Neural cell (in vitro differentiated cells): ENCODE measurements at regions not wholly inside any gene's neighbourhood (a gene's known extent, or its start where the extent isn't known, plus 50 kb on each side); places are given as distances from the start of the nearest gene placed in this dataset.
"Not testable (repeated sequence)": the region's sequence is repeated elsewhere in the genome, so short reads cannot be mapped to it uniquely, and the experiment has no call there.

Experiments
- H2AFZ ChIP-seq: fragments of 200-600, 300-800 bp; sonication (generic), shearing (Covaris generic); 2 replicates; pipeline ENCODE4 v1.6.0; 2014; ENCODE audit warnings: low read depth, mild to moderate bottlenecking, antibody characterized with exemption, low read length, moderate library complexity
- H3F3A ChIP-seq: fragments of 200-600 bp; shearing (Covaris generic); 2 replicates; pipeline ENCODE4 v1.6.1; 2016; ENCODE audit warnings: mild to moderate bottlenecking, moderate library complexity, mixed read lengths, antibody characterized with exemption, low read length; ENCODE audit not compliant: insufficient read depth, poor library complexity, severe bottlenecking
- H3K27ac ChIP-seq: fragments of 200-600, 300-800 bp; sonication (generic), shearing (Covaris generic); 2 replicates; pipeline ENCODE4 v1.5.1; 2014; ENCODE audit warnings: mild to moderate bottlenecking, low read length, moderate library complexity
- H3K27me3 ChIP-seq: fragments of 300-800, 200-600 bp; sonication (generic), shearing (Covaris generic); 2 replicates; pipeline ENCODE4 v1.6.0; 2014; ENCODE audit warnings: mild to moderate bottlenecking, low read depth, low read length, moderate library complexity; ENCODE audit not compliant: insufficient read depth
- H3K36me3 ChIP-seq: fragments of 300-800, 200-600 bp; sonication (generic), shearing (Covaris generic); 2 replicates; pipeline ENCODE4 v1.5.1; 2014; ENCODE audit warnings: mild to moderate bottlenecking, antibody characterized with exemption, low read length, moderate library complexity; ENCODE audit not compliant: insufficient read depth
- H3K4me2 ChIP-seq: fragments of 300-800, 200-600 bp; sonication (generic), shearing (Covaris generic); 2 replicates; pipeline ENCODE4 v1.6.0; 2014; ENCODE audit warnings: mild to moderate bottlenecking, low read length
- H3K4me3 ChIP-seq: fragments of 300-800, 200-600 bp; sonication (generic), shearing (Covaris generic); 2 replicates; pipeline ENCODE4 v1.5.1; 2014; ENCODE audit warnings: mild to moderate bottlenecking, low read length, moderate library complexity
- H3K79me2 ChIP-seq: fragments of 200-600 bp; shearing (Covaris generic); replicated peaks from 2 replicates; pipeline ENCODE4 v1.6.0; 2014; ENCODE audit warnings: mild to moderate bottlenecking, low read length, moderate library complexity; ENCODE audit not compliant: insufficient read depth
- H3K9ac ChIP-seq: fragments of 300-800, 200-600 bp; sonication (generic), shearing (Covaris generic); 2 replicates; pipeline ENCODE4 v1.6.1; 2016; ENCODE audit warnings: mild to moderate bottlenecking, low read length, mixed read lengths
- H3K9me2 ChIP-seq: fragments of 200-600 bp; shearing (Covaris generic); 2 replicates; pipeline ENCODE4 v1.6.1; 2016; ENCODE audit warnings: mild to moderate bottlenecking, low read length, mixed read lengths; ENCODE audit not compliant: insufficient read depth
- H3K9me3 ChIP-seq: fragments of 200-600, 300-800 bp; sonication (generic), shearing (Covaris generic); 2 replicates; pipeline ENCODE4 v1.6.1; 2016; ENCODE audit warnings: mild to moderate bottlenecking, mixed run types, low read length, moderate library complexity, mixed read lengths
- H4K20me1 ChIP-seq: fragments of 200-600 bp; shearing (Covaris generic); 2 replicates; pipeline ENCODE4 v1.6.1; 2016; ENCODE audit warnings: mild to moderate bottlenecking, mixed run types; ENCODE audit not compliant: insufficient read depth
- CTCF ChIP-seq: fragments of 450-650 bp; IDR thresholded peaks from 2 replicates; pipeline ENCODE4 v1.5.1; 2014; ENCODE audit warnings: antibody characterized with exemption, mild to moderate bottlenecking, moderate library complexity; ENCODE audit not compliant: poor library complexity, severe bottlenecking
- EP300 ChIP-seq: fragments of 450-650 bp; conservative IDR thresholded peaks from 2 replicates; pipeline ENCODE4 v1.6.1; 2014; ENCODE audit warnings: antibody characterized with exemption, mild to moderate bottlenecking, moderate library complexity; ENCODE audit not compliant: poor library complexity, severe bottlenecking
- EZH2 ChIP-seq: fragments of 200-600, 300-800 bp; shearing (Covaris generic), sonication (generic); IDR thresholded peaks from 2 replicates; pipeline ENCODE4 v1.6.1; 2014; ENCODE audit warnings: antibody characterized with exemption, low read length, borderline replicate concordance, mild to moderate bottlenecking; ENCODE audit not compliant: insufficient read depth, poor library complexity, severe bottlenecking
- MXI1 ChIP-seq: fragments of 450-650 bp; conservative IDR thresholded peaks from 2 replicates; pipeline ENCODE4 v1.6.1; 2014; ENCODE audit warnings: antibody characterized with exemption, mild to moderate bottlenecking; ENCODE audit not compliant: poor library complexity, severe bottlenecking
- POLR2AphosphoS5 ChIP-seq: IDR thresholded peaks from 2 replicates; pipeline ENCODE4 v1.6.1; 2012
- RAD21 ChIP-seq: fragments of 450-650 bp; conservative IDR thresholded peaks from 2 replicates; pipeline ENCODE4 v1.6.1; 2014; ENCODE audit warnings: antibody characterized with exemption, mild to moderate bottlenecking, moderate library complexity
- SMC3 ChIP-seq: fragments of 450-650 bp; conservative IDR thresholded peaks from 2 replicates; pipeline ENCODE4 v1.6.1; 2014; ENCODE audit warnings: antibody characterized with exemption, mild to moderate bottlenecking, moderate library complexity; ENCODE audit not compliant: poor library complexity
- TAF1 ChIP-seq: IDR thresholded peaks from 2 replicates; pipeline ENCODE4 v1.6.1; 2012; ENCODE audit warnings: low read depth
- TF ChIP-seq, protein P1 (sequence below): IDR thresholded peaks from 2 replicates; pipeline ENCODE4 v1.6.1; 2012; ENCODE audit warnings: borderline replicate concordance

DNA sequence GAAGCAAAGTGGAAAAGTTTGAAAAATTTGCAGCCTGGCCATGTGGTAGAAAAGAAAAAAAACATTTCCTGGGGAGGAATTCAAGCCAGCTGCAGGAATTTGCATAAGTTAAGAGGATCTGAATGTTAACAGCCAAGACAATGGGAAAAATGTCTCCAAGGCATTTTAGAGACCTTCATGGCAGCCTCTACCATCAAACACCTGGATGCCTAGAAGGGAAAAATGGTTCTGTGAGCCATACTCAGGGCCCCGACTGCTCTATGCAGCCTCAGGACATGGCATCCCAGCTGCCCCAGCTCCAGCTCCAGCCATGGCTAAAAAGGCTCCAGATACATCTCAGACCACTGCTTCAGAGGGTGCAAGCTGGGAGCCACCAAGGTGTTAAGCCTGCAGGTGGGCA lies 149.1 kb upstream of the SOX6 start:
- no peaks in the 10 kb centered on the region for H3K36me3 ChIP-seq
- H2AFZ ChIP-seq: no peak overlapping the region
- no peak overlapping the region for H3K4me2 ChIP-seq
- H3K27ac ChIP-seq: no peak overlapping the region
- no peaks in the 10 kb centered on the region for H3K27me3 ChIP-seq
- no peaks in the 10 kb centered on the region for H3K9me3 ChIP-seq
- no peak overlapping the region for H3K4me3 ChIP-seq
- TF ChIP-seq CTCF (no peak), RAD21 (no peak), SMC3 (no peak), POLR2AphosphoS5 (no peak), MXI1 (no peak), EP300 (no peak), EZH2 (no peak), TAF1 (no peak)
- TF ChIP-seq, protein P1, sequence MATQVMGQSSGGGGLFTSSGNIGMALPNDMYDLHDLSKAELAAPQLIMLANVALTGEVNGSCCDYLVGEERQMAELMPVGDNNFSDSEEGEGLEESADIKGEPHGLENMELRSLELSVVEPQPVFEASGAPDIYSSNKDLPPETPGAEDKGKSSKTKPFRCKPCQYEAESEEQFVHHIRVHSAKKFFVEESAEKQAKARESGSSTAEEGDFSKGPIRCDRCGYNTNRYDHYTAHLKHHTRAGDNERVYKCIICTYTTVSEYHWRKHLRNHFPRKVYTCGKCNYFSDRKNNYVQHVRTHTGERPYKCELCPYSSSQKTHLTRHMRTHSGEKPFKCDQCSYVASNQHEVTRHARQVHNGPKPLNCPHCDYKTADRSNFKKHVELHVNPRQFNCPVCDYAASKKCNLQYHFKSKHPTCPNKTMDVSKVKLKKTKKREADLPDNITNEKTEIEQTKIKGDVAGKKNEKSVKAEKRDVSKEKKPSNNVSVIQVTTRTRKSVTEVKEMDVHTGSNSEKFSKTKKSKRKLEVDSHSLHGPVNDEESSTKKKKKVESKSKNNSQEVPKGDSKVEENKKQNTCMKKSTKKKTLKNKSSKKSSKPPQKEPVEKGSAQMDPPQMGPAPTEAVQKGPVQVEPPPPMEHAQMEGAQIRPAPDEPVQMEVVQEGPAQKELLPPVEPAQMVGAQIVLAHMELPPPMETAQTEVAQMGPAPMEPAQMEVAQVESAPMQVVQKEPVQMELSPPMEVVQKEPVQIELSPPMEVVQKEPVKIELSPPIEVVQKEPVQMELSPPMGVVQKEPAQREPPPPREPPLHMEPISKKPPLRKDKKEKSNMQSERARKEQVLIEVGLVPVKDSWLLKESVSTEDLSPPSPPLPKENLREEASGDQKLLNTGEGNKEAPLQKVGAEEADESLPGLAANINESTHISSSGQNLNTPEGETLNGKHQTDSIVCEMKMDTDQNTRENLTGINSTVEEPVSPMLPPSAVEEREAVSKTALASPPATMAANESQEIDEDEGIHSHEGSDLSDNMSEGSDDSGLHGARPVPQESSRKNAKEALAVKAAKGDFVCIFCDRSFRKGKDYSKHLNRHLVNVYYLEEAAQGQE: no peak
- H4K20me1 ChIP-seq: no peaks in the 10 kb centered on the region
- H3K9me2 ChIP-seq: no peaks in the 10 kb centered on the region
- no peak overlapping the region for H3K9ac ChIP-seq
- H3K79me2 ChIP-seq: peaks cover 18% of the 10 kb centered on the region
- H3F3A ChIP-seq: no peaks in the 10 kb centered on the region

GRCh38 chr11:16503891-16504290 lies 147.5 kb upstream of the SOX6 start:
- not testable (repeated sequence) for H2AFZ ChIP-seq, H3K9ac ChIP-seq, H3K27ac ChIP-seq, H3K79me2 ChIP-seq, H4K20me1 ChIP-seq, H3K9me2 ChIP-seq, H3K9me3 ChIP-seq, H3F3A ChIP-seq, H3K4me3 ChIP-seq, H3K27me3 ChIP-seq, H3K36me3 ChIP-seq, H3K4me2 ChIP-seq
